ENCODE measurements at regions not wholly inside any gene's neighbourhood (a gene's known extent, or its start where the extent isn't known, plus 50 kb on each side); places are given as distances from the start of the nearest gene placed in this dataset.

GRCh38 chr7:120059641-120060040 is 213.3 kb upstream of the KCND2 start:
- Histone ChIP-seq H3K27me3 (ENCODE audit: control insufficient read depth in 4 of 4, insufficient read depth in 4 of 4, low read length in 3 of 4) (no peaks in the 10 kb centered on the region), H3K9ac (ENCODE audit: low read depth in 1 of 2, low read length in 2 of 2) (no peak overlapping the region), H3K4me1 (ENCODE audit: control insufficient read depth in 4 of 4, insufficient read depth in 4 of 4, low read length in 3 of 4) (no peaks in the 10 kb centered on the region), H3K27ac (ENCODE audit: low read depth in 1 of 2, low read length in 2 of 2) (no peak overlapping the region), H3K4me3 (ENCODE audit: low read depth in 1 of 3, low read length in 3 of 3) (no peak overlapping the region), H3K9me3 (ENCODE audit: control insufficient read depth in 4 of 4, low read length in 3 of 4) (no peaks in the 10 kb centered on the region), H3K36me3 (ENCODE audit: control insufficient read depth in 4 of 4, insufficient read depth in 3 of 4, low read depth in 1 of 4, low read length in 3 of 4) (no peaks in the 10 kb centered on the region)
- TF ChIP-seq FOXA1 (IDR thresholded peaks at IDR 0.05) (no peak), FOXA2 (IDR thresholded peaks at IDR 0.05) (no peak), TAF1 (conservative IDR thresholded peaks at IDR 0.05) (no peak), NR2F2 (IDR thresholded peaks at IDR 0.05) (no peak), ATF3 (IDR thresholded peaks at IDR 0.05) (no peak), HNF4A (conservative IDR thresholded peaks at IDR 0.05) (no peak), YY1 (IDR thresholded peaks at IDR 0.05) (no peak), MAX (IDR thresholded peaks at IDR 0.05) (no peak), JUND (IDR thresholded peaks at IDR 0.05) (no peak), CTCF (IDR thresholded peaks at IDR 0.05; ENCODE audit: low read depth, low read length, missing input control) (no peak), RXRA (IDR thresholded peaks at IDR 0.05) (no peak), EGR1 (IDR thresholded peaks at IDR 0.05; ENCODE audit: low read depth in 2 of 2) (no peak), RAD21 (IDR thresholded peaks at IDR 0.05) (no peak)
- TF ChIP-seq, protein P1, sequence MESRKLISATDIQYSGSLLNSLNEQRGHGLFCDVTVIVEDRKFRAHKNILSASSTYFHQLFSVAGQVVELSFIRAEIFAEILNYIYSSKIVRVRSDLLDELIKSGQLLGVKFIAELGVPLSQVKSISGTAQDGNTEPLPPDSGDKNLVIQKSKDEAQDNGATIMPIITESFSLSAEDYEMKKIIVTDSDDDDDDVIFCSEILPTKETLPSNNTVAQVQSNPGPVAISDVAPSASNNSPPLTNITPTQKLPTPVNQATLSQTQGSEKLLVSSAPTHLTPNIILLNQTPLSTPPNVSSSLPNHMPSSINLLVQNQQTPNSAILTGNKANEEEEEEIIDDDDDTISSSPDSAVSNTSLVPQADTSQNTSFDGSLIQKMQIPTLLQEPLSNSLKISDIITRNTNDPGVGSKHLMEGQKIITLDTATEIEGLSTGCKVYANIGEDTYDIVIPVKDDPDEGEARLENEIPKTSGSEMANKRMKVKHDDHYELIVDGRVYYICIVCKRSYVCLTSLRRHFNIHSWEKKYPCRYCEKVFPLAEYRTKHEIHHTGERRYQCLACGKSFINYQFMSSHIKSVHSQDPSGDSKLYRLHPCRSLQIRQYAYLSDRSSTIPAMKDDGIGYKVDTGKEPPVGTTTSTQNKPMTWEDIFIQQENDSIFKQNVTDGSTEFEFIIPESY (IDR thresholded peaks at IDR 0.05) = no peak
- TF ChIP-seq, protein P2, sequence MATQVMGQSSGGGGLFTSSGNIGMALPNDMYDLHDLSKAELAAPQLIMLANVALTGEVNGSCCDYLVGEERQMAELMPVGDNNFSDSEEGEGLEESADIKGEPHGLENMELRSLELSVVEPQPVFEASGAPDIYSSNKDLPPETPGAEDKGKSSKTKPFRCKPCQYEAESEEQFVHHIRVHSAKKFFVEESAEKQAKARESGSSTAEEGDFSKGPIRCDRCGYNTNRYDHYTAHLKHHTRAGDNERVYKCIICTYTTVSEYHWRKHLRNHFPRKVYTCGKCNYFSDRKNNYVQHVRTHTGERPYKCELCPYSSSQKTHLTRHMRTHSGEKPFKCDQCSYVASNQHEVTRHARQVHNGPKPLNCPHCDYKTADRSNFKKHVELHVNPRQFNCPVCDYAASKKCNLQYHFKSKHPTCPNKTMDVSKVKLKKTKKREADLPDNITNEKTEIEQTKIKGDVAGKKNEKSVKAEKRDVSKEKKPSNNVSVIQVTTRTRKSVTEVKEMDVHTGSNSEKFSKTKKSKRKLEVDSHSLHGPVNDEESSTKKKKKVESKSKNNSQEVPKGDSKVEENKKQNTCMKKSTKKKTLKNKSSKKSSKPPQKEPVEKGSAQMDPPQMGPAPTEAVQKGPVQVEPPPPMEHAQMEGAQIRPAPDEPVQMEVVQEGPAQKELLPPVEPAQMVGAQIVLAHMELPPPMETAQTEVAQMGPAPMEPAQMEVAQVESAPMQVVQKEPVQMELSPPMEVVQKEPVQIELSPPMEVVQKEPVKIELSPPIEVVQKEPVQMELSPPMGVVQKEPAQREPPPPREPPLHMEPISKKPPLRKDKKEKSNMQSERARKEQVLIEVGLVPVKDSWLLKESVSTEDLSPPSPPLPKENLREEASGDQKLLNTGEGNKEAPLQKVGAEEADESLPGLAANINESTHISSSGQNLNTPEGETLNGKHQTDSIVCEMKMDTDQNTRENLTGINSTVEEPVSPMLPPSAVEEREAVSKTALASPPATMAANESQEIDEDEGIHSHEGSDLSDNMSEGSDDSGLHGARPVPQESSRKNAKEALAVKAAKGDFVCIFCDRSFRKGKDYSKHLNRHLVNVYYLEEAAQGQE (IDR thresholded peaks at IDR 0.05) = no peak
- no peak for DNase-seq (ENCODE audit: low spot score)
- WGBS = 73% methylated on average over 1 of the region's 1 CpG

GRCh38 chr7:120060281-120060680 is 212.7 kb upstream of the KCND2 start:
- WGBS = 63% methylated on average over 4 of the region's 4 CpGs
- no peak overlapping the region for H3K4me3 ChIP-seq (ENCODE audit: low read depth in 1 of 3, low read length in 3 of 3)

More at GRCh38 chr7:120060281-120060680, 212.7 kb upstream of the KCND2 start:
- Histone ChIP-seq H3K27me3 (ENCODE audit: control insufficient read depth in 4 of 4, insufficient read depth in 4 of 4, low read length in 3 of 4) (no peaks in the 10 kb centered on the region), H3K27ac (ENCODE audit: low read depth in 1 of 2, low read length in 2 of 2) (no peak overlapping the region), H3K9ac (ENCODE audit: low read depth in 1 of 2, low read length in 2 of 2) (no peak overlapping the region), H3K4me1 (ENCODE audit: control insufficient read depth in 4 of 4, insufficient read depth in 4 of 4, low read length in 3 of 4) (no peaks in the 10 kb centered on the region), H3K9me3 (ENCODE audit: control insufficient read depth in 4 of 4, low read length in 3 of 4) (no peaks in the 10 kb centered on the region), H3K36me3 (ENCODE audit: control insufficient read depth in 4 of 4, insufficient read depth in 3 of 4, low read depth in 1 of 4, low read length in 3 of 4) (no peaks in the 10 kb centered on the region)
- no peak for DNase-seq (ENCODE audit: low spot score)
- no peak for TF ChIP-seq CTCF (IDR thresholded peaks at IDR 0.05; ENCODE audit: low read depth, low read length, missing input control)
- TF ChIP-seq ATF3 (IDR thresholded peaks at IDR 0.05) = no peak
- TF ChIP-seq NR2F2 (IDR thresholded peaks at IDR 0.05) = no peak
- no peak for TF ChIP-seq HNF4A (conservative IDR thresholded peaks at IDR 0.05)
- no peak for TF ChIP-seq GABPA (IDR thresholded peaks at IDR 0.05 in 1 of 2, conservative IDR thresholded peaks at IDR 0.05 in 1 of 2)
- TF ChIP-seq RAD21 (IDR thresholded peaks at IDR 0.05) = no peak
- no peak for TF ChIP-seq TAF1 (conservative IDR thresholded peaks at IDR 0.05)
- TF ChIP-seq SP1 (IDR thresholded peaks at IDR 0.05) = no peak
- TF ChIP-seq MAX (IDR thresholded peaks at IDR 0.05) = no peak

Data from liver (tissue), 8 donors.